AG04449 (cell line): ENCODE measurements at regions not wholly inside any gene's neighbourhood (a gene's known extent, or its start where the extent isn't known, plus 50 kb on each side); places are given as distances from the start of the nearest gene placed in this dataset.

Experiments
- CTCF ChIA-PET: fragments of 350-600 bp; formaldehyde crosslinking; extraction: SDS; loops from one replicate; lab custom pipeline; 2021; ENCODE audit warnings: antibody characterized with exemption; lab: Yijun Ruan, JAX
- POLR2A ChIA-PET: fragments of 400-600, 350-600 bp; formaldehyde crosslinking; extraction: SDS; loops from one replicate; lab custom pipeline; 2020; ENCODE audit warnings: antibody characterized with exemption, inconsistent platforms; lab: Yijun Ruan, JAX
- DNase-seq: peaks from one replicate; pipeline ENCODE4 v3.0.0-alpha.2; 2010; ENCODE audit warnings: low read depth, low spot score
- H3K4me3 ChIP-seq: 2 replicates; pipeline ENCODE4 v1.5.1; 2011; ENCODE audit warnings: low read depth, mild to moderate bottlenecking, control low read depth, low read length
- CTCF ChIP-seq: IDR thresholded peaks from one replicate; pipeline ENCODE4 v1.5.1; 2011; ENCODE audit warnings: mild to moderate bottlenecking, moderate library complexity, low read length, control low read depth, inconsistent platforms; ENCODE audit not compliant: insufficient read depth; ENCODE audit errors: missing control alignments

GRCh38 chr4:180493299-180493698 lies 1749.9 kb upstream of the TENM3 start:
- POLR2A ChIA-PET = no interaction called here
- TF ChIP-seq CTCF = no peak
- H3K4me3 ChIP-seq = no peak overlapping the region
- CTCF ChIA-PET = no interaction called here
- no peak for DNase-seq

- no peak for DNase-seq
- H3K4me3 ChIP-seq = no peak overlapping the region
- POLR2A ChIA-PET = no interaction called here
- CTCF ChIA-PET = no interaction called here
- no peak for TF ChIP-seq CTCF
These were observed 1743.0 kb upstream of the TENM3 start for GRCh38 chr4:180500154-180500553.

- no peak overlapping the region for H3K4me3 ChIP-seq
- no peak for DNase-seq
- POLR2A ChIA-PET = no interaction called here
- CTCF ChIA-PET = no interaction called here
- no peak for TF ChIP-seq CTCF
These were observed 1730.3 kb upstream of the TENM3 start for GRCh38 chr4:180512801-180513475.

- ChIA-PET POLR2A (no interaction called here), CTCF (no interaction called here)
- no peak for DNase-seq
- TF ChIP-seq CTCF = no peak
- H3K4me3 ChIP-seq = no peak overlapping the region
These were observed 1724.3 kb upstream of the TENM3 start for GRCh38 chr4:180518906-180519305.

GRCh38 chr4:180521181-180521580 lies 1722.0 kb upstream of the TENM3 start:
- CTCF ChIA-PET = no interaction called here
- no peak for DNase-seq
- TF ChIP-seq CTCF = no peak
- POLR2A ChIA-PET = no interaction called here
- H3K4me3 ChIP-seq = no peak overlapping the region

GRCh38 chr4:180525523-180526077 lies 1717.6 kb upstream of the TENM3 start:
- CTCF ChIA-PET = no interaction called here
- TF ChIP-seq CTCF = no peak
- no peak for DNase-seq
- POLR2A ChIA-PET = no interaction called here
- H3K4me3 ChIP-seq = no peak overlapping the region
